NT2/D1 (cell line): ENCODE measurements at regions not wholly inside any gene's neighbourhood (a gene's known extent, or its start where the extent isn't known, plus 50 kb on each side); places are given as distances from the start of the nearest gene placed in this dataset.

ENCODE experiments used
- YY1 ChIP-seq: IDR thresholded peaks from 2 replicates; pipeline ENCODE4 v1.6.1; 2011; ENCODE audit not compliant: insufficient read length, insufficient read depth
- ZNF274 ChIP-seq: IDR thresholded peaks from 2 replicates; pipeline ENCODE4 v1.6.1; 2011; ENCODE audit warnings: mild to moderate bottlenecking, low read depth, low read length

DNA sequence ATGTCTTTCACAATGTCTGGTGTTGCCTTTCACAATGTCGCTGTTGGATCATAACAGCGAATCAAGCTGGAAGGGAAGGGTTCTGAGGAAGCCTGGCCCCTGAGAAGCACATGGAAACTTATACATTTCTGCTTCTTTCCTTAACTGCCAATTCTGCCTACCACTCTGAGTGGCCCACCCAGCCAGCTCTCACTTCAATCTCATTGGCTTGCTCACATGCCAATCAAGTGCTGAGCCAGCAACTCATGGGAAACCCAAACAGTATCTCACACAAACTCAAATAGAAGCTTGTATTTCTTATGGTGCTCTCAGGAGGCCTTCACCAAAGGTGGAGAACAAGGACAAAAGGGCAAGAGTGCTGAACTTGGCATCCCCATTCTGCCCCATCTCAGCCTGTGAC lies 117.4 kb upstream of the GPR26 start:
- TF ChIP-seq ZNF274 (no peak), YY1 (no peak)
